HG03521 (cell line): ENCODE measurements at regions not wholly inside any gene's neighbourhood (a gene's known extent, or its start where the extent isn't known, plus 50 kb on each side); places are given as distances from the start of the nearest gene placed in this dataset.

Source experiments
- ATAC-seq: cut with Tn5 transposase; IDR thresholded peaks from one replicate; pipeline ENCODE4 v1.9.1; 2021; ENCODE audit warnings: mild to moderate bottlenecking, moderate library complexity; ENCODE audit not compliant: unreplicated experiment

GRCh38 chr1:192038567-192038966 lies 119.7 kb upstream of the RGS18 start:
- no peak for ATAC-seq

GRCh38 chr1:192045131-192045530 lies 113.1 kb upstream of the RGS18 start:
- ATAC-seq: no peak

- no peak for ATAC-seq
Observed at GRCh38 chr1:192053531-192053971, 104.7 kb upstream of the RGS18 start.

DNA sequence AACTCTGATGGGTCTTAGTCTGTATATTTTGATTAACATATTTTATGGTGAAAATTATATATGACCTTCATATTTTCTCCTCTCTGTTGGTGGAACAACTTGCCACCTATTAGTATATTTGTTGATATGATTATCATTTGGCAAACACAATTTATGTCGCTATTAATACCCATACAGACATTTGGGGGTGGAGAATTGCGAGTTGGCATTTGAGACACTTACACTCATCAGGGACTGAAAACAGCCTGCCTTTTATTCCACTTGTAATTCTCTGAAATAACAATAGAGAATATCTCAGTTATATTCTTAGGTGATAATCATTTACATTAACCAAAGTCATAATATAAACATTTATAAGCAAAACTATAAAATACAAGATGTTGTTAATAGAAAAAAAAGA lies 100.5 kb upstream of the RGS18 start:
- ATAC-seq: no peak

- ATAC-seq: no peak
Observed at GRCh38 chr1:192059407-192059806, 98.9 kb upstream of the RGS18 start.

- ATAC-seq: no peak
Observed at GRCh38 chr1:192061556-192061955, 96.7 kb upstream of the RGS18 start.

DNA sequence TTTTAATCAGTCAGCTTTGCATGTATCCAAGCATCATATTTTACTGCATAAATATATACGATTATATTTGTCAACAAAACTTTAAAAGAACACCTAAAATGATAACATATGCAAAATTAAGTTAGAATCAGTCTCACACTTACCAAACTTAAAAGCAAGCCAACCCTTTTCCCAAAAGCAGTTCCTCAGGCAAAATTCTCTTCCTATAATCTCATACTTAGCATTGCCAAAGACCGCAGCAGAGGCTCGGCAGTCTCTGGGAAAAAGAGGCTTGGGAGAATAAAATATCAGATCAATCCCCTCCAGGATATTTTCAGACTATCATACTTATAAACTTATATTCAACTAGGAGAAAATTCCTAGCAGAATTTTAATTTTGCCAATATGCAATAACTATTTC lies 93.2 kb upstream of the RGS18 start:
- no peak for ATAC-seq

DNA sequence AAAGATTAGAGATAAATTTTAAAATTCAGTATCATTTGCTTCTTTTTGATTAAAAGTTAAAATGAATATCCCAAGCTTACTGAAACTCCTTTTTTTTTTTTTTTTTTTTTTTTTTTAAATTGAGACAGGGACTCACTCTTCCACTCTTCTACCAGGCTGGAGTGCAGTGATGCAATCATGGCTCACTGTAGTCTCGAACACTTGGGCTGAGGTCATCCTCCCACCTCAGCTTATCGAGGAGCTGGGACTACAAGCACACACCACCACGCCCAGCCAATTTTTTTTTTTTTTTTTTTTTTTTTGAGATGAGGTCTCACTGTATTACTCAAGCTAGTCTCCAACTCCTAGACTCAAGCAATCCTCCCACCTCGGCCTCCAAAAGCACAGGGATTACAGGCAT lies 92.1 kb upstream of the RGS18 start:
- ATAC-seq: no peak

DNA sequence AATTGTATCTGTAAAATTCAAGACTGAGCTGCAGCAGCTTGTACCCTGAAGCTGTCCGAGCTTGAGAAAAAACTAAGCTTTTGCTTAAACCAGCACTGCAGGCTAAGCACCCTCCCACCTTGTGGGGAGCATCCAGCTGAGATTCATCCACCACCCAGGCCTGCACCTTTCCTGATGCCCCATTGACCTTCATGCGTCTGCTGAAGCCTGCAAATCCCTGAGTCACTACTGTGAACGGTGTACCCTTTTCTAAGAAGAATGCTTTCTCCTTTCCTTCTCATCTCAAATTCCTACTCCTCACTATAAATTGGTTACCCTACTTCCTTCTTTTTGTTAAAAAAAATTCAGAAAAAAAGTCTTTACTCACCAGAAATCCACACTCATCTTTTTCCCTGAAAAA lies 90.9 kb upstream of the RGS18 start:
- ATAC-seq: no peak

DNA sequence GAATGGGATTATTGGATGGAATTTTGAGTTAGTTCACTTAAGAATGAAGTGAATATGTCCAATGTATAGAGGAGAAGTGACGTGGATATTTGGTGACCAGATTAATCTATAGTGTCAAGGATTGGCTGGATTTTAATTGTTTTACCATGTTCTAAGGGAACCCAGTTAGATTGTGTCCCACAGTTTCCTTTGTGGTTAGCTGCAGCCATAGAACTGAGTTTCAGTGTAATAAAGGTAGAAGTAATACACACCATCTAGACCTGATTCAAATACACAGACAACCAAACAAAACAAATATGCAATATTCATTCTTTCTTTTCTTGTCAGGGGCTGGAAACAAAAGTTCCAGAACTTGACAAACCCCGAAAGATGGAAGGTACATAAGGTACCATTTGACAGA lies 88.0 kb upstream of the RGS18 start:
- ATAC-seq: no peak

- ATAC-seq: no peak
Observed at GRCh38 chr1:192080684-192081083, 77.6 kb upstream of the RGS18 start.

DNA sequence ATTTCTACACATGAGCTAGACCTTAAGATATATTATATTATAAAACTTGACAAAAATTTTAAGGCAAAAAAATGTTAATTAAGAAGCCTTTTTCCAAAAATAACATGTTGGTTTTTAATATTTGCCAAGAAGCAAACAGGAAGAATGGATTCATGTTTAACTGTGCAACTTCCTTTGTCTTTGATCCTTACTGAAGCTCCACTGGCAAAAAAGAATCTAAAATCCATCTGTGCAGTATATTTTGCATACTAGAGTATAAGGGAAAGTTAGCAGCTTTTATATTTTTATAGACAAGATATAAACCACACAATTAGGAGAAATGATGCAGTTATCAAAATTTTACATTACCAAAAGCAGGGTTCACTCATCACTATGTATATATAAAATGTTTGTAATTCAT lies 76.9 kb upstream of the RGS18 start:
- ATAC-seq: no peak

DNA sequence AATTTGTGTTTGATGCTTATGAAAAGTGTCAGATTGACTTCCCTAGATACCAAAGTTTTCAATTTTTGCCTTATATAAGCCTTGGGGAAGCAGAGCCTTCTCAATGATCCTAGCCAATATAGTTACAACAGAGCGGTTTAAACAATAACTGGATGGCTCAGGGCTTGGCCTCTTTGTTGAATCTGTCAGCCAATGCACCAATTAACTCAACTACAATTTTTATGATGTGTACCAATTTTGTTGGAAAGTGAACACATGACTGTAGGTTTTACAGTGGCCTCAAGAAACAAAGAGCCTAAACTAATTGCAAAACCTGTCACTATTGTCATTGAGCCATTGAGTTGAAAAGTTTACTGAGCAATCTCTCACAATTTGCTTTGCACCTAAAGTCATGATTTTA lies 71.6 kb upstream of the RGS18 start:
- ATAC-seq: no peak

- ATAC-seq: no peak
Observed at GRCh38 chr1:192087334-192087733, 70.9 kb upstream of the RGS18 start.

DNA sequence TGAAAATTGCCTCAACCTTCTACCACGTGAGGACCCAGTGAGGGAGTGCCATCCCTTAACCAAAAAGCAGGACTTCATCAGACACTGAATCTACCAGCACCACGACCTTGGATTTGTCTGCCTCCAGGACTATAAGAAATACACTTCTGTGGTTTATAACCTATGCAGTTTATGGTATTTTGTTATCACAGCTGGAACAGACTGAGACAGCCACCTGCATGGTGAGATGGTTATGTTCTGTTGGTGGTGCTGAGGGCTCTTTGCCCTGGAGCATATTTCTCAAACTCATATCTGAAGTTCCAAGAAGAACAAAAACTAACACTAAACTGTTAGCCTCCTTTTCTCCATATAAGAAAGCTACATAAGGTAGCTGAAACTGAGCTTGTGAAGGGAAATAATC lies 69.8 kb upstream of the RGS18 start:
- no peak for ATAC-seq

GRCh38 chr1:192098001-192098400 lies 60.3 kb upstream of the RGS18 start:
- ATAC-seq: no peak

DNA sequence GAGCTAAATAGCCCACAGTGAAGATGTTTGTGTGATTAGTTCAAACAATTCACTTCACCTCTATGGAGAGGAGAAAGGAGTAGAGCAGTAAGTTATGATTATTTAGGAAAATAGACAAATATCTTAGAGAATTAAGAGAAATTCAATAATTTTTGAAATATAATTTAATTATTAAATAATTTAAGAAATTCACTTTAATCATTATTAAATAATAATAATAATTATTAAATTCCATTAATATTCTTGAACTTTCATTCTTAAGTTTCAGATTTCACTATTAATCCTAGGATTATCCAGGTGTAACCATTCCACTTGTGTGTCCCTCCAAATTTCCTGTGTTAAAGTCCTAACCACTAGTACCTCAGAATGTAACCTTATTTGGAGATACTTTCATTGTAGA lies 58.9 kb upstream of the RGS18 start:
- ATAC-seq: no peak

- ATAC-seq: no peak
Observed at GRCh38 chr1:192100686-192101468, 57.4 kb upstream of the RGS18 start.

DNA sequence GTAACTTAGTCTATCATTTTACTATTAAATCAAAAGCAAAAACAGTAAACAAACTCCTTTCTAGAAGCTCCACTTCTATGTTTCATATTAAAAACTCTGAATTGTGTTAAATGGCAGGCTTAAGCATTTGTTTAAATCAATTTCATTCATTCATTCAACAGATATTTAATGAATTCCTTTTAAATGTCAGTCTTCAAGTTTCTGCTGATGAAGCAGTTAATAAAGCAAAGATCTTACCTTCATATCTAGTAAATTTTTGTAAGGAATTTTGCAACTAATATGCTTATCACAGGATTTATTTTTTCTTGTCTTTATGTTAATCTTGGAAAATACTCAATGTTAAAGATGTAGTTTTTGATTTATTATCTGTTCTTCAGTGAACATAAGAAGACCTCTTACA lies 54.1 kb upstream of the RGS18 start:
- ATAC-seq: no peak

DNA sequence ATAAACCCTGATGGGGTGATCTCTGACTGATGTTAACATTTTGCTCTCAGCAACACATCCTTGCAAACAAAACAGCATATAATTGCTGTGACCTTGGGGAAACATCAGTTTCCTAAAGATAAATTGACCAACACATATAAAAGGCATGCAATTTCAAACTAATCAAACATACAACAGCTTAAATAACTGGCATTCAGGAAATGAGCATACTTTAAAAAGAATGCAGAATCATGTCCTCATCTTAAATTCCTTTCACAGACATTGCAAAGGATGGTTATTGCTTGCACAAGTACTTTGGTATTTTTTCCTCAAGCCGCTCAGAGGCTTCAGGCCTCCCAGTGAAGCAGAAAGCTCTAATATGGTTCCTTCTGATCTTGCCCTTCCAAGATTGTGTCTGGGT lies 53.4 kb upstream of the RGS18 start:
- ATAC-seq: no peak

GRCh38 chr1:192108161-192108560 lies 50.1 kb upstream of the RGS18 start:
- ATAC-seq: no peak
